ENCODE measurements at regions not wholly inside any gene's neighbourhood (a gene's known extent, or its start where the extent isn't known, plus 50 kb on each side); places are given as distances from the start of the nearest gene placed in this dataset.

GRCh38 chr4:12586242-12587006 is 897.7 kb downstream of the RAB28 start:
- DNase-seq (ENCODE audit: low read depth, low spot score): no peak

GRCh38 chr4:12584116-12584875 is 899.8 kb downstream of the RAB28 start:
- DNase-seq (ENCODE audit: low read depth, low spot score): no peak

GRCh38 chr4:12583275-12583674 is 900.9 kb downstream of the RAB28 start:
- DNase-seq (ENCODE audit: low read depth, low spot score): peak; percentile 37

- DNase-seq (ENCODE audit: low read depth, low spot score): no peak
These were observed 903.4 kb downstream of the RAB28 start for GRCh38 chr4:12580787-12581186.

- DNase-seq (ENCODE audit: low read depth, low spot score): peak; percentile 3
These were observed 905.0 kb downstream of the RAB28 start for GRCh38 chr4:12579172-12579571.

GRCh38 chr4:12576409-12576808 is 907.7 kb downstream of the RAB28 start:
- DNase-seq (ENCODE audit: low read depth, low spot score): no peak

GRCh38 chr4:12573716-12574115 is 910.4 kb downstream of the RAB28 start:
- no peak for DNase-seq (ENCODE audit: low read depth, low spot score)

- no peak for DNase-seq (ENCODE audit: low read depth, low spot score)
These were observed 921.5 kb downstream of the RAB28 start for GRCh38 chr4:12562476-12563140.

GRCh38 chr4:12562021-12562420 is 922.1 kb downstream of the RAB28 start:
- DNase-seq (ENCODE audit: low read depth, low spot score): no peak

- no peak for DNase-seq (ENCODE audit: low read depth, low spot score)
These were observed 929.1 kb downstream of the RAB28 start for GRCh38 chr4:12555011-12555410.

GRCh38 chr4:12548678-12549077 is 935.5 kb downstream of the RAB28 start:
- no peak for DNase-seq (ENCODE audit: low read depth, low spot score)

GRCh38 chr4:12545812-12546211 is 938.3 kb downstream of the RAB28 start:
- DNase-seq (ENCODE audit: low read depth, low spot score): no peak

GRCh38 chr4:12538162-12538561 is 946.0 kb downstream of the RAB28 start:
- DNase-seq (ENCODE audit: low read depth, low spot score): no peak

- no peak for DNase-seq (ENCODE audit: low read depth, low spot score)
These were observed 949.5 kb downstream of the RAB28 start for GRCh38 chr4:12534684-12535083.

- no peak for DNase-seq (ENCODE audit: low read depth, low spot score)
These were observed 964.7 kb downstream of the RAB28 start for GRCh38 chr4:12519426-12519825.

- DNase-seq (ENCODE audit: low read depth, low spot score): no peak
These were observed 976.2 kb downstream of the RAB28 start for GRCh38 chr4:12507868-12508481.

GRCh38 chr4:12500409-12500808 is 983.7 kb downstream of the RAB28 start:
- DNase-seq (ENCODE audit: low read depth, low spot score): no peak

GRCh38 chr4:12499693-12500092 is 984.4 kb downstream of the RAB28 start:
- DNase-seq (ENCODE audit: low read depth, low spot score): no peak

- DNase-seq (ENCODE audit: low read depth, low spot score): no peak
These were observed 988.9 kb downstream of the RAB28 start for GRCh38 chr4:12495211-12495610.

GRCh38 chr4:12492730-12493393 is 991.3 kb downstream of the RAB28 start:
- DNase-seq (ENCODE audit: low read depth, low spot score): no peak

- DNase-seq (ENCODE audit: low read depth, low spot score): no peak
These were observed 995.5 kb downstream of the RAB28 start for GRCh38 chr4:12488672-12489071.
